Activated T-helper 1 cell treated with anti-CD3 and anti-CD28 coated beads, Interleukin-12 subunit alpha, Interleukin-12 subunit beta, Interleukin-2, Interleukin-4 antibody, amounts not matched to agents 30 ng/mL and 10 ng/mL and 1 ng/mL, durations not matched to agents 14 hours and 24 hours and 36 hours (primary cell): ENCODE measurements at regions not wholly inside any gene's neighbourhood (a gene's known extent, or its start where the extent isn't known, plus 50 kb on each side); places are given as distances from the start of the nearest gene placed in this dataset.

ENCODE experiments used
- DNase-seq: peaks from one replicate; pipeline ENCODE4 v3.0.0; 2021; ENCODE audit warnings: low spot score
- H3K27ac Mint-ChIP-seq: one replicate; pipeline ENCODE4 v1.8.0; 2021; ENCODE audit warnings: mild to moderate bottlenecking, mixed read lengths
- H3K27me3 Mint-ChIP-seq: one replicate; pipeline ENCODE4 v1.8.0; 2022; ENCODE audit warnings: mild to moderate bottlenecking, moderate library complexity, mixed read lengths; ENCODE audit not compliant: insufficient read depth
- H3K36me3 Mint-ChIP-seq: one replicate; pipeline ENCODE4 v1.8.0; 2021; ENCODE audit warnings: low read depth, mixed read lengths
- H3K4me1 Mint-ChIP-seq: one replicate; pipeline ENCODE4 v1.8.0; 2021; ENCODE audit warnings: low read depth, mixed read lengths
- H3K4me3 Mint-ChIP-seq: one replicate; pipeline ENCODE4 v1.8.0; 2021; ENCODE audit warnings: mild to moderate bottlenecking, moderate library complexity, mixed read lengths
- H3K9me3 Mint-ChIP-seq: one replicate; pipeline ENCODE4 v1.8.0; 2021; ENCODE audit warnings: mixed read lengths
- intact Hi-C: fragments of 100-400 bp; cut with micrococcal nuclease; formaldehyde crosslinking; loops from one replicate; pipeline ENCODE4 v1.15.1; 2024

GRCh38 chr6:91279740-91280493 is 693.0 kb upstream of the MAP3K7 start:
- Mint-ChIP-seq H3K4me3 (no peak overlapping the region), H3K9me3 (no peaks in the 10 kb centered on the region), H3K27me3 (no peaks in the 10 kb centered on the region), H3K27ac (no peak overlapping the region), H3K36me3 (no peaks in the 10 kb centered on the region), H3K4me1 (no peaks in the 10 kb centered on the region)
- DNase-seq, result no peak
- intact Hi-C loops, result no loop called here

- DNase-seq, result no peak
- no peaks in the 10 kb centered on the region for H3K9me3 Mint-ChIP-seq
- H3K36me3 Mint-ChIP-seq, result no peaks in the 10 kb centered on the region
- no peak overlapping the region for H3K27ac Mint-ChIP-seq
- intact Hi-C loops, result no loop called here
- no peak overlapping the region for H3K4me3 Mint-ChIP-seq
- no peaks in the 10 kb centered on the region for H3K27me3 Mint-ChIP-seq
- no peaks in the 10 kb centered on the region for H3K4me1 Mint-ChIP-seq
Observed at GRCh38 chr6:91278416-91278815, 691.5 kb upstream of the MAP3K7 start.

- no peaks in the 10 kb centered on the region for H3K9me3 Mint-ChIP-seq
- DNase-seq, result no peak
- intact Hi-C loops, result no loop called here
- H3K4me1 Mint-ChIP-seq, result no peaks in the 10 kb centered on the region
- H3K27ac Mint-ChIP-seq, result no peak overlapping the region
- no peaks in the 10 kb centered on the region for H3K27me3 Mint-ChIP-seq
- H3K4me3 Mint-ChIP-seq, result no peak overlapping the region
- no peaks in the 10 kb centered on the region for H3K36me3 Mint-ChIP-seq
Observed at GRCh38 chr6:91276315-91276714, 689.4 kb upstream of the MAP3K7 start.

GRCh38 chr6:91273729-91274128 is 686.9 kb upstream of the MAP3K7 start:
- Mint-ChIP-seq H3K27ac (no peak overlapping the region), H3K4me1 (no peaks in the 10 kb centered on the region), H3K27me3 (no peaks in the 10 kb centered on the region), H3K36me3 (no peaks in the 10 kb centered on the region), H3K4me3 (no peak overlapping the region), H3K9me3 (no peaks in the 10 kb centered on the region)
- DNase-seq, result no peak
- intact Hi-C loops, result no loop called here

GRCh38 chr6:91271807-91272206 is 684.9 kb upstream of the MAP3K7 start:
- no peaks in the 10 kb centered on the region for H3K9me3 Mint-ChIP-seq

GRCh38 chr6:91268941-91269340 is 682.1 kb upstream of the MAP3K7 start:
- H3K27ac Mint-ChIP-seq, result no peak overlapping the region
- intact Hi-C loops, result no loop called here
- H3K36me3 Mint-ChIP-seq, result no peaks in the 10 kb centered on the region
- H3K27me3 Mint-ChIP-seq, result no peaks in the 10 kb centered on the region
- DNase-seq, result no peak
- H3K9me3 Mint-ChIP-seq, result no peaks in the 10 kb centered on the region
- H3K4me3 Mint-ChIP-seq, result no peak overlapping the region
- H3K4me1 Mint-ChIP-seq, result no peaks in the 10 kb centered on the region

More at GRCh38 chr6:91271807-91272206, 684.9 kb upstream of the MAP3K7 start:
- intact Hi-C loops, result no loop called here
- Mint-ChIP-seq H3K27ac (no peak overlapping the region), H3K36me3 (no peaks in the 10 kb centered on the region), H3K4me3 (no peak overlapping the region), H3K27me3 (no peaks in the 10 kb centered on the region), H3K4me1 (no peaks in the 10 kb centered on the region)
- DNase-seq, result no peak

- intact Hi-C loops, result no loop called here
- no peak overlapping the region for H3K4me3 Mint-ChIP-seq
- no peaks in the 10 kb centered on the region for H3K36me3 Mint-ChIP-seq
- no peaks in the 10 kb centered on the region for H3K9me3 Mint-ChIP-seq
- no peak overlapping the region for H3K27ac Mint-ChIP-seq
- no peaks in the 10 kb centered on the region for H3K4me1 Mint-ChIP-seq
- H3K27me3 Mint-ChIP-seq, result no peaks in the 10 kb centered on the region
- no peak for DNase-seq
Observed at GRCh38 chr6:91267246-91267645, 680.4 kb upstream of the MAP3K7 start.

GRCh38 chr6:91266156-91266555 is 679.3 kb upstream of the MAP3K7 start:
- Mint-ChIP-seq H3K36me3 (no peaks in the 10 kb centered on the region), H3K4me3 (no peak overlapping the region), H3K27me3 (no peaks in the 10 kb centered on the region), H3K27ac (no peak overlapping the region), H3K9me3 (no peaks in the 10 kb centered on the region), H3K4me1 (no peaks in the 10 kb centered on the region)
- intact Hi-C loops, result no loop called here
- DNase-seq, result no peak

- no peaks in the 10 kb centered on the region for H3K4me1 Mint-ChIP-seq
- no peak overlapping the region for H3K27ac Mint-ChIP-seq
- no peak overlapping the region for H3K4me3 Mint-ChIP-seq
- DNase-seq, result no peak
- no peaks in the 10 kb centered on the region for H3K9me3 Mint-ChIP-seq
- no peaks in the 10 kb centered on the region for H3K27me3 Mint-ChIP-seq
- intact Hi-C loops, result no loop called here
- no peaks in the 10 kb centered on the region for H3K36me3 Mint-ChIP-seq
Observed at GRCh38 chr6:91243436-91243835, 656.6 kb upstream of the MAP3K7 start.

GRCh38 chr6:91242614-91242949 is 655.7 kb upstream of the MAP3K7 start:
- Mint-ChIP-seq H3K27ac (no peak overlapping the region), H3K36me3 (no peaks in the 10 kb centered on the region), H3K9me3 (no peaks in the 10 kb centered on the region), H3K4me3 (no peak overlapping the region), H3K27me3 (no peaks in the 10 kb centered on the region), H3K4me1 (no peaks in the 10 kb centered on the region)
- no peak for DNase-seq
- intact Hi-C loops, result no loop called here

- Mint-ChIP-seq H3K4me3 (no peak overlapping the region), H3K4me1 (no peaks in the 10 kb centered on the region), H3K27me3 (no peaks in the 10 kb centered on the region), H3K9me3 (no peaks in the 10 kb centered on the region), H3K36me3 (no peaks in the 10 kb centered on the region), H3K27ac (no peak overlapping the region)
- intact Hi-C loops, result no loop called here
- DNase-seq, result no peak
Observed at GRCh38 chr6:91241946-91242613, 655.2 kb upstream of the MAP3K7 start.

GRCh38 chr6:91240878-91241603 is 654.2 kb upstream of the MAP3K7 start:
- Mint-ChIP-seq H3K27me3 (no peaks in the 10 kb centered on the region), H3K9me3 (no peaks in the 10 kb centered on the region), H3K4me3 (no peak overlapping the region), H3K27ac (no peak overlapping the region), H3K4me1 (no peaks in the 10 kb centered on the region), H3K36me3 (no peaks in the 10 kb centered on the region)
- intact Hi-C loops, result no loop called here
- DNase-seq, result no peak

- Mint-ChIP-seq H3K27me3 (no peaks in the 10 kb centered on the region), H3K36me3 (no peaks in the 10 kb centered on the region), H3K9me3 (no peaks in the 10 kb centered on the region), H3K4me3 (no peak overlapping the region), H3K27ac (no peak overlapping the region), H3K4me1 (no peaks in the 10 kb centered on the region)
- no peak for DNase-seq
- intact Hi-C loops, result no loop called here
Observed at GRCh38 chr6:91221072-91221720, 634.3 kb upstream of the MAP3K7 start.
